BJ (cell line): ENCODE measurements at regions not wholly inside any gene's neighbourhood (a gene's known extent, or its start where the extent isn't known, plus 50 kb on each side); places are given as distances from the start of the nearest gene placed in this dataset.

ENCODE experiments used
- CTCF ChIA-PET: fragments of 350-600 bp; formaldehyde crosslinking; extraction: SDS; loops from one replicate; lab custom pipeline; 2021; ENCODE audit warnings: antibody characterized with exemption, inconsistent platforms; lab: Yijun Ruan, JAX
- POLR2A ChIA-PET: fragments of 300-600 bp; sonication (Branson Sonifier 250); formaldehyde crosslinking; extraction: SDS; loops from one replicate; lab custom pipeline; 2021; ENCODE audit warnings: antibody characterized with exemption; lab: Charles Lee
- DNase-seq: peaks from one replicate; pipeline ENCODE4 v3.0.0-alpha.2; 2011; ENCODE audit warnings: low read depth
- H3K27me3 ChIP-seq: 2 replicates; pipeline ENCODE4 v1.6.0; 2011; ENCODE audit warnings: low read length; ENCODE audit not compliant: control insufficient read depth, insufficient read depth
- H3K36me3 ChIP-seq: 2 replicates; pipeline ENCODE4 v1.5.1; 2011; ENCODE audit warnings: low read length; ENCODE audit not compliant: control insufficient read depth, insufficient read depth
- H3K4me3 ChIP-seq: 2 replicates; pipeline ENCODE4 v1.5.1; 2011; ENCODE audit warnings: low read depth, mild to moderate bottlenecking, control low read depth, low read length
- CTCF ChIP-seq: IDR thresholded peaks from 2 replicates; pipeline ENCODE4 v1.5.1; 2011; ENCODE audit warnings: low read depth, mild to moderate bottlenecking, control low read depth, inconsistent platforms, low read length, moderate library complexity; ENCODE audit not compliant: insufficient read depth

GRCh38 chr6:25122622-25123237, 156.4 kb upstream of the CARMIL1 start:
- ChIA-PET POLR2A (no interaction called here), CTCF (no interaction called here)
- DNase-seq = no peak
- Histone ChIP-seq H3K4me3 (no peak overlapping the region), H3K27me3 (no peaks in the 10 kb centered on the region), H3K36me3 (no peaks in the 10 kb centered on the region; the same call in 1 of the 2 replicates)
- no peak for TF ChIP-seq CTCF

GRCh38 chr6:25124216-25124715, 154.9 kb upstream of the CARMIL1 start:
- no peak for TF ChIP-seq CTCF
- Histone ChIP-seq H3K4me3 (no peak overlapping the region), H3K27me3 (no peaks in the 10 kb centered on the region), H3K36me3 (no peaks in the 10 kb centered on the region; the same call in 1 of the 2 replicates)
- DNase-seq = no peak
- ChIA-PET POLR2A (no interaction called here), CTCF (interaction anchor here (0.8 kb wide), 1 partner anchor 10 kb away, joined by 3 read pairs; no protein-coding TSS in a partner anchor)

- no peaks in the 10 kb centered on the region for H3K27me3 ChIP-seq
- no peaks in the 10 kb centered on the region; the same call in 1 of the 2 replicates for H3K36me3 ChIP-seq
- ChIA-PET CTCF (no interaction called here), POLR2A (no interaction called here)
- H3K4me3 ChIP-seq = no peak overlapping the region
- TF ChIP-seq CTCF = no peak
- no peak for DNase-seq
These were observed 153.4 kb upstream of the CARMIL1 start for GRCh38 chr6:25125736-25126135.

- no peak for DNase-seq
- Histone ChIP-seq H3K4me3 (no peak overlapping the region), H3K27me3 (no peaks in the 10 kb centered on the region), H3K36me3 (no peaks in the 10 kb centered on the region; the same call in 1 of the 2 replicates)
- TF ChIP-seq CTCF = no peak
- POLR2A ChIA-PET = no interaction called here
- CTCF ChIA-PET = no interaction called here
These were observed 151.9 kb upstream of the CARMIL1 start for GRCh38 chr6:25127076-25127837.

GRCh38 chr6:25130518-25130917, 148.7 kb upstream of the CARMIL1 start:
- POLR2A ChIA-PET = interaction anchor here (0.6 kb wide), 1 partner anchor 115 kb away, joined by 5 read pairs; no protein-coding TSS in a partner anchor
- no peak overlapping the region for H3K4me3 ChIP-seq
- no peak for DNase-seq
- H3K27me3 ChIP-seq = no peaks in the 10 kb centered on the region
- CTCF ChIA-PET = interaction anchor here (1.0 kb wide), 1 partner anchor 224 kb away, joined by 3 read pairs; no protein-coding TSS in a partner anchor
- no peak for TF ChIP-seq CTCF
- no peaks in the 10 kb centered on the region for H3K36me3 ChIP-seq
